K562 (cell line): ENCODE measurements at regions not wholly inside any gene's neighbourhood (a gene's known extent, or its start where the extent isn't known, plus 50 kb on each side); places are given as distances from the start of the nearest gene placed in this dataset.

Experiments used
- CTCF ChIP-seq, 3 experiments: IDR thresholded peaks in 2 of 3; conservative IDR thresholded peaks in 1 of 3; 2 replicates each; pipeline ENCODE4 v1.5.1; 2011 to 2012; ENCODE audit warnings: low read length in 3 of 3, mild to moderate bottlenecking in 3 of 3, control low read depth in 2 of 3, improper control_type of control experiment in 1 of 3, inconsistent platforms in 1 of 3, low read depth in 1 of 3, mixed read lengths in 1 of 3, moderate library complexity in 1 of 3; ENCODE audit not compliant: insufficient read depth in 2 of 3
- EGR1 ChIP-seq: fragments of 450-650 bp; conservative IDR thresholded peaks from 2 replicates; pipeline ENCODE4 v1.6.1; 2017; ENCODE audit warnings: mild to moderate bottlenecking
- HDAC1 ChIP-seq, 2 experiments: fragments of 450-650 bp; IDR thresholded peaks; 2 replicates each; pipeline ENCODE4 v1.6.1; 2016 to 2017; ENCODE audit warnings: inconsistent platforms in 1 of 2, mild to moderate bottlenecking in 1 of 2, moderate library complexity in 1 of 2
- IFI16 ChIP-seq: fragments of 250-450 bp; sonication (Bioruptor Pico); IDR thresholded peaks from 2 replicates; pipeline ENCODE4 v2.1.2; 2022; ENCODE audit warnings: mild to moderate bottlenecking, inconsistent platforms
- KDM5B ChIP-seq: fragments of 200-600 bp; sonication (generic); IDR thresholded peaks from 2 replicates; pipeline ENCODE4 v1.6.1; 2012; ENCODE audit warnings: low read depth, mild to moderate bottlenecking, moderate library complexity, low read length, control low read depth, inconsistent platforms; ENCODE audit not compliant: insufficient replicate concordance
- NFYB ChIP-seq: IDR thresholded peaks from 2 replicates; pipeline ENCODE4 v1.6.1; 2011; ENCODE audit warnings: mild to moderate bottlenecking, moderate library complexity; ENCODE audit not compliant: insufficient read length; ENCODE audit errors: extremely low read depth
- NR2C1 ChIP-seq, 2 experiments: fragments of 450-650 bp; IDR thresholded peaks; 2 replicates each; pipeline ENCODE4 v1.6.1; 2017; ENCODE audit warnings: mild to moderate bottlenecking in 2 of 2, antibody characterized with exemption in 1 of 2, inconsistent platforms in 1 of 2, missing compliant biosample characterization in 1 of 2, missing genetic modification characterization in 1 of 2
- PCBP1 ChIP-seq: fragments of 200-400 bp; formaldehyde crosslinking; IDR thresholded peaks from 2 replicates; pipeline ENCODE4 v1.6.1; 2018; ENCODE audit warnings: mild to moderate bottlenecking, low read depth, low read length; ENCODE audit not compliant: poor library complexity, severe bottlenecking
- POLR2A ChIP-seq: fragments of 450-650 bp; conservative IDR thresholded peaks from 2 replicates; pipeline ENCODE4 v1.6.1; 2016
- SMARCA5 ChIP-seq: fragments of 450-650 bp; IDR thresholded peaks from 2 replicates; pipeline ENCODE4 v1.6.1; 2016
- STAT6 ChIP-seq: sonication (generic); formaldehyde crosslinking; IDR thresholded peaks from 2 replicates; pipeline ENCODE4 v1.8.1; 2023; ENCODE audit warnings: mild to moderate bottlenecking, missing genetic modification reagents
- ZNF384 ChIP-seq: IDR thresholded peaks from 2 replicates; pipeline ENCODE4 v1.6.1; 2012; ENCODE audit warnings: low read depth, low read length, improper control_type of control experiment
- ZNF395 ChIP-seq: fragments of 200-800 bp; sonication (Bioruptor generic); IDR thresholded peaks from 2 replicates; pipeline ENCODE4 v1.6.1; 2017; ENCODE audit warnings: missing genetic modification characterization, missing compliant biosample characterization

GRCh38 chr18:30828700-30829099, 213.8 kb downstream of the DSC3 start:
- TF ChIP-seq NFYB: no peak
- no peak for TF ChIP-seq POLR2A
- no peak for TF ChIP-seq HDAC1 (IDR thresholded peaks at IDR 0.05)
- no peak for TF ChIP-seq CTCF (IDR thresholded peaks at IDR 0.05 in 2 of 3, conservative IDR thresholded peaks at IDR 0.05 in 1 of 3; ENCODE audit: insufficient read depth in 2 of 3, low read depth in 1 of 3, low read length in 3 of 3)
- TF ChIP-seq KDM5B: no peak
- TF ChIP-seq NR2C1 (IDR thresholded peaks at IDR 0.05): no peak
- TF ChIP-seq NR2C1 (tag; IDR thresholded peaks at IDR 0.05): no peak
- TF ChIP-seq EGR1: no peak
- TF ChIP-seq STAT6 (CRISPR knock-in tag): no peak
- no peak for TF ChIP-seq ZNF384
- TF ChIP-seq ZNF395: no peak
- no peak for TF ChIP-seq PCBP1
- TF ChIP-seq IFI16: no peak
- TF ChIP-seq SMARCA5: no peak
